NB4 (cell line): ENCODE measurements at regions not wholly inside any gene's neighbourhood (a gene's known extent, or its start where the extent isn't known, plus 50 kb on each side); places are given as distances from the start of the nearest gene placed in this dataset.

Experiments
- CTCF ChIP-seq: IDR thresholded peaks from one replicate; pipeline ENCODE4 v1.5.1; 2012; ENCODE audit warnings: low read depth, low read length
- MYC ChIP-seq: IDR thresholded peaks from 2 replicates; pipeline ENCODE4 v1.6.1; 2011; ENCODE audit warnings: low read depth, low read length
- POLR2A ChIP-seq: IDR thresholded peaks from 2 replicates; pipeline ENCODE4 v1.6.1; 2011; ENCODE audit warnings: mild to moderate bottlenecking; ENCODE audit not compliant: insufficient read length; ENCODE audit errors: extremely low read depth

- TF ChIP-seq CTCF: no peak
- TF ChIP-seq POLR2A: no peak
- no peak for TF ChIP-seq MYC
Observed at GRCh38 chr15:89409184-89410038, 74.8 kb upstream of the POLG start.
